ENCODE measurements at regions not wholly inside any gene's neighbourhood (a gene's known extent, or its start where the extent isn't known, plus 50 kb on each side); places are given as distances from the start of the nearest gene placed in this dataset.

DNA sequence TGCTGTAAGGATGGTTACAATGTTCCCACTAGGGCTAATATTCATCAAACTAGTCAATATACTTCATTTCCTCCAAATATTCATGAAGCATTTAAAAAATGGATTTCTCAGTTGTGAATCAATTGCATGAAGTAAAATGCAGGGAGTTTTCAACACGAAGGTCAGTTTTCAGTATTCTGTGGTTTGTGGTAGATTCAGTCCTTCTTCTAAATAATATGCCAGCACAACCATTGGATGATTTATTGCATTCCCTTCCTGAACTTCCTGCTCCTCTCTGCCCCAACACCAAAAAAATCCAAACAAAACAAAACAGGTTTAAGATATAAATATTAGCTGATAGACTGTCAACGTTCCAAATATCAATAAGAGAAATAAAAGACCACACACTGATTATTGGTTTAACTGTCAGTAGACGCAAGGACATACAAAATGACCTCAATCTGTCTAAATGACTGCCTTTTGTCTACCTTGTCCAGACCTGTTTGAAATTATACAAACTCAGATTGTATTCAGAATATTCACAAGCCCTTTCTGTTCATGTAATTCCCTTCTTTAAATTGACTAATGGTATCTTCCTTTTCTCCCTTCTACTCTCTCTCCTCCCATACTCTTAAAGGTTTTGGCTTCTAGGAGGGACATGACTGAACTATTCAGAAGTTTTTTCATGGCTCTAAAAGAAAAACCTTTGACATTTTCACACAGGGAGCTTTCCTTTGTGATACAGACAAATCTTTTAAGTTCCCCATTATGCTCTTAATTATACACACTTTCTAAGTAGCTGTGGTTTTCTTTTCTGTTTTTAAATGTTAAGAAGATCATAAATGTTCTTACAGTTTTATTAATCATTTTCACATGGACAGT, 92.6 kb upstream of the STT3B start:
- no peak for DNase-seq

DNA sequence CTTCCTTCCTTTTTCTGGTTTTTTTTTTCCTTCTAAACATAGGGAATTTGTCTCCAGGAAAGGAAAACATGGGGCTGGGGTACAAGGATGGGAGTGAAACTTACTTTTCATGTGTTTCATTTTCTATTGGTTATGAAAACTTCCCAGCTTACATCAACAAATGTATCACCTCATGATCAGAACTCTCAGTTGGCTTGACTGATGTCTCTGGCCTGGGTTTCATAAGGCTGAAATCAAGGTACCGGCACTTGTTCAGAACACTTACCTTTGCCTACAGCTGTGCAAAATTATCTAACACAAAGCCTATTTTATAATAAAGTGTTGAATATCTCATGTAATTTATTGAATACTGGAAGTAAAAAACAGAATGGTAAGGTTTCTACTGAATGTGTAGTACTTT, 91.8 kb upstream of the STT3B start:
- DNase-seq: no peak

DNA sequence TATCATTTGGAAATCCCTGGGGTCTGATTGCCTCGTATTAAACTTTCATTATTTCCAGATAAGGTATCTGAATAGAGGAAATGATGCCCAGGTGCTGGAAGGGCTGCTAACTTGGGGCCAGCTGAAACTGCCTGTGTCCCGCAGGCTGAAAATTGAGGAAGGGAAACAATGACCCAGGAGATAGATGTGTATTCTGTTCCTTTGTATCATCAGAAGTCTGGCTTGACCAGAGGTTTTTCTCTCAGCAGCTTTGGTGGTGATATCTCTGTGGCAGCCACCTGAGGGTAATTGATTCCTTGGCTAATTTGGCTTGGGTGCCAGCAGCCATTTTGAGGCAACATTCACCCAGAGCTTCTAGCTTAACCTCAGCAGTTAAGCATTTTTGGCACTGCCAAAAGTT, 90.0 kb upstream of the STT3B start:
- DNase-seq: no peak

DNA sequence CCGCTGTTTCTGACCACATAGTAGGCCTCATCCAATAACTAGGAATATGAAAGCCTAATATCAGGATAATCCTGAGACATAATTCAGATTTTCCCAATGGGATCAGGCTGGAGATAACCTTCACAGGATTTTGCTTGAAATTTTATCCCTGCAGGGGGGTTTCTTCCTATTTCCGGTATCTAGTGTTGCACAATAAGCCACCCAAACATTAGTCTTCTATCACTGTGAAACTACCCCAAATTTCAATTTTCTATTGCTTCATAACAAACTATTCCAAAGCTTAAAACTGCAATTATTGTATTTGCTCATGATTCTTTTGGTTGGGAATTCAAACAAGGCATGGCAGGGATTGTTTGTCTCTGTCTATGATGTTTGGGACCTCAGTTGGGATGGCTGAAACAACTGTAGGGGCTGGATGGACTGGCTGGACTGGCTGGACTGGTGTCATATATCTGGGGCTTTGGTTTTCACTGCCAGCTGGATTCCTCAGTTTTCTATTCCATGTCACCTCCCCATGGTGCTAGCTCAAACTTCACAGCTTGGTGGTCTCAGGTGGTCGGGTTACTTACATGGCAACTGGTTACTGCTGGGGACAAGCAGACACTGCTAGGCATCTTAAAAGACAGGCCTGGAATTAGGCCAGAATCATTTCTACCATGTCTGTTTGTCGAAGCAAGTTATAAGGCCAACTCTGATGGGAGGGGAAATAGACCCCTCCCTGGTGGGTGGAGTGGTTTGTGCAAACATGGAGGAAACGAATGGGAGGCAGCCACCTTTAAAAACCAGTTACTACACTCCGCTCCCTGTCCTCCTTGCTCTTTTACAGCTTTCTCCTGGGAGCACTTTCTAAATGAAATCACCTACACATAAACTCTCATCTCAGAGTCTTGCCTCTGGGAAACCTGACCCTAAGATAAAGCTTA, 88.2 kb upstream of the STT3B start:
- DNase-seq: no peak

DNA sequence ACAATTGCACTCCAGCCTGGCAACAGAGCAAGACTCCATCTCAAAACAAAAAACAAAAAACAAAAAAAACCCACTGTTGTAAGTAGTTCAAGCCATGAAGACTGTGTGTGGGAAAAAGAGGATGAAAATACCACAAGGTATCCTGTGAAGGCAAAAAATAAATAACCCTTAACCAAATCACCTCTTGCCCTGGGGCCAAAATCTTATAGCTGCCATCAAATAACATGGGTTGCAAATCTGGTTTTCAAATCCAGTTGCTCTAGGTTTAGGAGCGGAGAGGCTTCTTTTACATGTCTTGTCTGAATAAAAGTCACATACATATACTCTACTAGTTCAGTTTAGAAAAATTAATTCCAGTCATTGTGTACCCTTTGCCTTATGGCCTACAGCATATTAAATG, 87.0 kb upstream of the STT3B start:
- DNase-seq: no peak

DNA sequence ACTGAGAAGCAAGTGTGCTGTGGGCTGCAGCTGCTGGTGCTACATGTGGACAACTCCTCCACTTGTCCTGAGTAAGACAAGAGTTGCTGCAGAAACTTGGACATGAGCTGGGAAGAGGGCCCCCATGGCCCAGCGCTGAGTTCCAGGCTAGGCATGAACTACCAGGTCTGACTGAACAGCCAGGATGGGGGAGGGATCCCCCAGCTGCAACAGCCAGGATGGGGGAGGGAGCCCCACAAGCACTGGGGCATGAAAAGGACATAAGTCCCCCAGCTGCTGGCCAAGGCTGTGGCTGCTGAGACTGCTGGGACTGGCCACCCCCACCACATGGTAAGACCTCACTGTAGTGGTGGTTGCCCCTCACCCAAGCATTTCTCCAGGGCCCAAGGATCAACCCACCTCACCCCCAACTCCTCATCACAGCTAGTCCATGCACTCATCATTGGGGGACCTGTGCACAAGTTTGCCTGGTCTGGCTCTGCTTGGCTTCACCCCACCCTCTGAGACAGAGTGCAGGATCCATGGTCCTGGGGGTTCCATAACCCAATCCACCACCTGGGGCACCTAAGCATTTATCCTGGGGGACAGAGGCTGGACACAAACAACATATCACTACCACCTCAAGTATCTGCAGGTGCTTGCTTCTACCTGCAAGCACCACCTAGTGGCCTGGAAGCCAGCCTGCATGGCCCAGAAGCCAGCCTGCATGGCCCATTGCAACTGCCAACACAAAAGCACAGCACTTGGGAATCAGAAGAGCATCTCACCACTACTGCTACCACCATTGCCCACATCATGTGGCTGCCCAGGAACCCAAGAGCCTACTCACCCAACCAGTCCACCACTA, 84.5 kb upstream of the STT3B start:
- no peak for DNase-seq

DNA sequence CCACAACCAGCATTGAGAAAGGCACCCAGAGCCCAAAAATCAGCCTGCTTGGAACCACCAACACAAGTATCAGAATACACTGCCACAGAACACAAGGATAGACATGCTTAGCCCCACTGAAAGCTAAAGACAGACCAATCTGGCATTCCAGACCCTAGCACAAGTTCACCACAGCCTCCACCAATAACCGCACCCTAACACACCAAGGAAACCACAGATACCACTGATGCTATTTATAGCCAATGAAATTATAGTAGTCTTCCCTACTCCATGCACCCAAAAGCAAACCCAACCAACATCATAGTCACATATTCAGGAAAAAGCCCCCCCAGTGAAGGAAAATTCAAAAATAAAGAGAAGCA, 83.9 kb upstream of the STT3B start:
- DNase-seq: no peak

DNA sequence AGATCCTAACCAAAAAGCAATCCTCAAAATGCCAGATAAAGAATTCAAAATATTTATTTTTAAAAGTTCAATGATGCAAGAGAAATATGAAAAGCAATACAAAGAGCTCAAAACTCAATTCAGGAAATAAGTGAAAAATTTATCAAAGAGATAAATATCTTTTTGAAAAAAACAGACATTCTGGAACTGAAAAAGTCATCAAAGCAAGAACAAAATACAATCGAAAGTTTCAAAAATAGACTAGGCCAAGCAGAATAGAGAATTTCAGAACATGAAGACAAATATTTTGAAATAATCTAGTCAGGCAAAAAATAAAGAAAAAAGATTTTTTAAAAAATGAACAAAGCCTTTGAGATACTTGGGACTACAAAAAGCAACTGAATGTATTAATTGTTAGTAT, 83.4 kb upstream of the STT3B start:
- DNase-seq: no peak

DNA sequence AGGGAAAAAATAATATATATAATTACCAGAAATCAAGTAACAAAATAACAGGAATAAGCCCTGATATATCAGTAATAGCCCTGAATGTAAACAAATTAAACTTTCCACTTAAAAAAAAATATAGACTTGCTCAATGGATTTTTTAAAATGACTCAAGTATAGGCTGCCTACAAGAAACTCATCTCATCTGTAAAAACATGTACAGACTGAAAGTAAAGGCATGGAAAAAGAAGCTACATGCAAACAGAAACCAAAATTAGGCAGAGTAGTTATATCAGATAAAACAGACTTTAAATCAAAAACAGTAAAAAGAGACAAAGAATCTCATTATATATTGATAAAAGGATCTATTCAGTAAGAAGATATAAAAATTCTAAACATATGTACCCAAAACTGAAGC, 82.4 kb upstream of the STT3B start:
- no peak for DNase-seq

DNA sequence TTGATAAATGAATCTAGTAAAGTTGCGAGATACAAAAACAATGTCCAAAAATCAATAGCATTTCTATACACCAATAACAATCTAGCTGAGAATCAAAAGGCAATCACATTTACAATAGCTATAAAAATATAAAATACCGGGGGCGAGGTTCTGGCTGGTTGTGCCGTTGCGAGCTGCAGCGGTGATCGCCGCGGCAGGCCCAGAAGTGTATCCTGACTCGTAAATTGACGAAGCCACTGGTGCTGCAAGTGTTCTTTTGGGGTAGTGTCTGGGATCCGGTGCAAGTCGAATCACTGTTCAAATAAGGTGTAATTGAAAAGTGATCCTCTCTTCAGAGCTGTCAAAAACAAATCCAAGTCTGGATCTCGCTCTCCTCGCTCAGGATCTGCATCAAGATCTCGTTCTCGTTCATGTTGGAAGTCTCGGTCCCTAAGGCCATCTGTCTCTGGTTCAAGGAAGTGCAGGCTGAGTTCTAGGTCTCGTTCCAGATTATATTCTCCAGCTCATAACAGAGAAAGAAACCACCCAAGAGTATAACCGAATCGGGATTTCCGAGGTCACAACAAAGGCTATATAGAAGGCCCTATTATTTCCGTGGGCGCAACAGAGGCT, 80.1 kb upstream of the STT3B start:
- DNase-seq: no peak

DNA sequence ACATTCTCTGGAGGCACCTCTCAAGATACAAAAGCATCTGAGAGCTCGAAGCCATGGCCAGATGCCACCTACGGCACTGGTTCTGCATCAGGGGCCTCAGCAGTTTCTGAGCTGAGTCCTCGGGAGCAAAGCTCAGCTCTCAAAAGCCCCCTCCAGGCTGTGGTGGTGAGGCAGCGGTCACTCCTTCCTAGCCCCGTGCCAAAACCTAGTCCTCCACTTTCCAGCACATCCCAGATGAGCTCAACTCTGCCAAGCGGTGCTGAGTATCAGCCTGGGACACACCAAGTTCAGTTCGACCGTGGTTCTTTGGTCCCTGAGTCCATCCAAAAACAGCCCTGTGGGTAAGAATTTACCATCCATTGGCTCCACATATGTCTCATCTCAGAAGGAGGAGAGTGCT, 79.3 kb upstream of the STT3B start:
- no peak for DNase-seq

DNA sequence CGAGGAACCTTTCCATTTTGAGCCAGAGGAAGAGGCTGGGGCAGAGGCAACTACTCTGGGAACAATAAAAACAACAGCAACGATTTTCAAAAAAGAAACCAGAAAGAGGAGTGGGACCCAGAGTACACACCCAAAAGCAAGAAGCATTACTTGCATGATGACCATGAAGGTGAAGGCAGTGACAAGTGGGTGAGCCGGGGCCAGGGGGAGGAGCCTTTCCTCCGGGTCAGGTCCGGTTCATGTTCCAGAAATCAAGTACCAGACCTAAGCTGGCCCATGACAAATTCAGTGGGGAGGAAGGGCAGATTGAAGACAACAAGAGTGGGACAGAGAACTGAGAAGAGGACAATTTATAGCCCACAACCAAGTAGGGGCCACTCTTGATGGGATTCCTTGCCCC, 77.2 kb upstream of the STT3B start:
- DNase-seq: no peak

DNA sequence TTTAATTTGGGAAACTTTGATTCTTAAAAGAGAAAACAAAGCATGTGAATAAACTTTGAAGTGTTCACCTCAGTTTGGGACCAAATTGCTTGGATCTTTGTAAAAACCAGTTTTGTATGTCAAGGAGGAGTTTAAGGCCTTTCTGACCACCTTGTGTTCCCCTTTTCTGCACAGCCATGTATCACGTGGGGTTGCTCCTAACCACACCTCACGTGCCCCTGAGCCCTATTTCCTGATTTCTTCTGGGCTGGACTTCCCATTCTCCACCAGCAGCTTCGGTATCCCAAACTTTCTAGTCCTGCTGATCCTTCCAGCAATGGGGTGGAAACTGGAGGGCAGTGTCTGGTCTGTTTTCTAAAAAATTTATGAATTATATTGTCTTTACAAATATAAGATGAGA, 76.4 kb upstream of the STT3B start:
- no peak for DNase-seq

DNA sequence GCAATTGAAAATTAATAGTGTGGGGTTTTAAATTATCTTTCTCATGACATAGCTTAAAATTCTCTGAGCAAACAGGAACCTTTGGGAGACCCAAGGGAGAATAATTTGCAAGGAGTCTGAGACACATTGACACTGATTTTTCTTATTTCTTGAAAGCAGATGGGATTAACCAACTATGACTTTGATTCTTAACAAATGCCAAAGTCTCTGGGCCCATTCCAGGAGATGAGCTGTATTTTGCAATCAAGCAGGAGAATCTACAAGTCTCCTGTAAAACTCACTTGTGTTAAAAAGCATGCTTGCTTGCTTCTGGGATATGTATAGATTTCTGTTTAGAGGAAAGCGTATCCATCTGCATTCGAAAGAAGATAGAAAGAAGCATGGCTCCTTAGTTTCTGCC, 71.3 kb upstream of the STT3B start:
- no peak for DNase-seq

DNA sequence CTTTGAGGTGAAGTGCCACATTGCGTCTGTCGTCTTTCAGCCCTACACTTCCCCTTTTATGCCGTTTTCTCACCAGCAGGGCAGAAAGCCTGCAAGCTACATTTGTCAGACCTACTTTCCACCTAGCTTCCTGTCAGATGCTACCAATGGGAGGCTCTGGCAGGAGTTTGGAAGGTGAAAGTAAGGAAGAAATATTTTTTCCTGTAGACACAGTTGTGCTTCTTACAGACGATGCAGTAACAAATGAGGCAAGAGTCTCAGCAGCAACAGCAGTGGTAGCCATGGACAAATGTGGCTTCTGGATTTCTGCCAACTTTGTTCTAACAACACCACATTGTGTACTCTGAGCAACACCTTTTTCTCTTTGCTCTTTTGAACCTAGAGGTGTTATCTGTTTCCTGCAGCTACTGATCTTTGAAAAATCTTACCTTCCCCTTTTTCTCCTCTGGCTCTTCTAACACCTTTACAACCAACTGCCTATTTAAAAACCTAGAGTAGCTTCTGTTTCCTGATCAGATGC, 70.6 kb upstream of the STT3B start:
- no peak for DNase-seq

DNA sequence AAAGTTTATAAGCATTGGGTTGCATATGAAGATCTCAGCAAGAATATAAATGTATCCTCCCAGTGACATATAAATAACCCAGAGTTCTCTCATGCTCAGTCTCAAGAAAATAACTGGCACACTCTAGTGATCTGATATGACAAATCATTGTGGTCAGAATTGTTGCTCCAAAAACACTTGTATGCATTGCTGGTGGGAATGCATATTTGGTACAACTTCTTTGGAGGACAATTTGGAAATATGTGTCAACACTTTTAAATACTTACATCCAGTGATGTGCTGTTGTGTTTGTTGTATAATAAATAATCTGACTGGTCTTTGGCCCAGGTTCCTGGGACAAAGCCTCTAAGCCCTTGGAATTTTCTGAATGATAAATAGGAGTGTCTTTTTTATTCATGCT, 66.7 kb upstream of the STT3B start:
- peak; percentile 8 for DNase-seq

DNA sequence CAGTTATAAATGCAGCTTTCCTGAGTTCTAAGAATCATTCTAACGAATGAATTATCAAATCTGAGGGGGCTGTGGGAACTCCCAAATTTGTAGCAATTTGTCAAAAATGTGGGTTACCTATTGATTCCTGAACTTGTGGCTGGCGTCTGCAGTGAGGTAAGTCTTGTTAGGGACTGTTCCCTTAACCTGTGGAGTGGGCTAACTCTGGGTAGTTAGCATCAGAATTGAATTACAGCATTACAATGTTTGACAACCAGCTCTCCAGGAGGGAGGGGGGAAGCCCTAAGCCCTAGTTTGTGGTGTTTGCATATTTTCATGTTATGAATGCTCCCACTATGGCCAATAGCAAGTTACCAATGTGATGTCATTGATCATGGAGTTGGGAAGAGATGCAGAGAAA, 65.9 kb upstream of the STT3B start:
- no peak for DNase-seq

DNA sequence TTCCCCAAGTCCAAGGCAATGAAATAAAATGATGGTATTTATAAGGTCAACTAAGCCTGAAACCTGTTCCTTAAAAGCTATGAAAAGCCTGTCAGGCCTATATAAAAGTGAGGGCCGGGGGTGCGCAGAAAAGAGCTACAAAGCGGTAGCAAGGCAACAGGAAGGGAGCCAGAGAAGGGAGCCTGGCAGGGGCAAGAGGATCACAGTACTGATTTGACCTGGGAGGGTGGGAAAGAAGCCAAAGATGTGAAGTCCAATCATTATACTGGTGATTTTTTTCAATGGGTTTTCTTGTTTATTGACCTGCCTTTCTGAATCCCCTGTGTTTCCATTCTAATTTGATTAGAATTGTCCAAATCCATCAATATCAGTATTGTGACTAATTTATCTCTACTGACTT, 64.3 kb upstream of the STT3B start:
- no peak for DNase-seq

DNA sequence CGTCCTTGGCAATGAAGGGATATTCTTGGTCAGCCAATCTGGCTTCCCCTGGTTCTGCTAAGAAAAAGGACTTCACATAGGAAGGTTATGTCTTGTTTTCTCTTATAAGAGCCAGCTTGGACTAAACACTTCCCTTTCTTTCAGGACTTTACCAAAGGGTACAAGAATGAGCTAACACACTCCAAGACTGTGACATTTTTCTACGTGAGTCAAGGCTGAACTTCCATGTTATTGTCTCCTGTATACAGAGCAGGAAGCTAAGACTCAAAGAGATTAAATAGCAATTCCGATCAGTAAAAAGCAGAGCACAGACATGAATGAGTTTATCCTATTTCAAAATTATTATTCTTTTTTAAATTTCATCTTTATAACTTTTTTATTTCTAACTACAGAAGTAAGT, 63.3 kb upstream of the STT3B start:
- no peak for DNase-seq

DNA sequence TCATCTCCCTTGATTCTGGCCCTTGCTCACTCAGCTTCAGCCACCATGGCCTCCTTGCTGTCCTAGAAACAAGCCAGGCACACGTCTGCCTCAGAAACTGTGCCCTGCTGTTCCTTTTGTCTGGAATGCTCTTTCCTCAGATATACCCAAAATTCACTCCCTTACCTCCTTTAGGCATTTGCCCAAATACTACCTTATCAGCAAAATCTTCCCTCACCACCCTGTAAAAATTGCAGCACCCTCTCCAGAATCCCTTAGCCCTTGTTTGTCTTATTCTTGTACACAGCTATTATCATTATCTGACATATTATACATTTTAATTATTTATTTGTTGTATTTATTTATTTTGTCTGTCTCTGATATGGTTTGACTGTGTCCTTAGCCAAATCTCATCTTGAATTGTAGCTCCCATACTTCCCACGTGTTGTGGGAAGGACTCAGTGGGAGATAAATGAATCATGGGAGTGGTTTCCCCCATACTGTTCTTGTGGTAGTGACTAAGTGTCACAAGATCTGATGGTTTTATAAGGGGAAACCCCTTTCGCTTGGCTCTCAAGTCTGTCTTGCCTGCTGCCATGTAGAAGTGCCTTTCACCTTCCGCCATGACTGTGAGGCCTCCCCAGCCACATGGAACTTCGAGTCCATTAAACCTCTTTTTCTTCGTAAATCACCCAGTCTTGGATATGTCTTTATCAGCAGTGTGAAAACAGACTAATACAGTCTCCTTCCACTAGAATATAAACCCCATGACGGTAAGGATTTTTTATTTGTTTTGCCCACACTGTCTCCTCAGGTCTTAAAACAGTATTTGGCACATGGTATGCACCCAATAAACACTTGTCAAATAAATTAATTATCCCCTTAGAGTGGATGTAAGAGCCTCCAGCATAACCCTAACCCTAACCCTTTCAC, 60.0 kb upstream of the STT3B start:
- peak; percentile 44 for DNase-seq

DNA sequence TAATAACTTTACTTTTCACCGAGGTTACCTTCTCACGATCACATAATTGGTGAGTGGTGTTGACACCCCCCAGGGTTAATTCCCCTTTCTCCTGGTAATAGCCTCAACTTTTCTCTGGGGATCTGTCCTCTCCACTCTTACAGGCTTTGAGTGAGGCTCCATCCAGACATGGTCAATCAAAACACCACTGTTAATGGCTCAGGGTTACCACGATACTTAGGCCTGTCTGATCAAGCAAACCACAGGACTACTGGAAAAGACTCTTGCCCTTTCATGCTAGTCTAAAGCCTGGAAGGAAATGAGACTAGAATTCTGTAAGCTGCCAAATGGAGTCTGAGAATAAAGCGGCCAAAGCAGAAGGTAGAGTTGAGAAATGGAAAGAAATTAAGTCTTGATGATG, 56.5 kb upstream of the STT3B start:
- no peak for DNase-seq

DNA sequence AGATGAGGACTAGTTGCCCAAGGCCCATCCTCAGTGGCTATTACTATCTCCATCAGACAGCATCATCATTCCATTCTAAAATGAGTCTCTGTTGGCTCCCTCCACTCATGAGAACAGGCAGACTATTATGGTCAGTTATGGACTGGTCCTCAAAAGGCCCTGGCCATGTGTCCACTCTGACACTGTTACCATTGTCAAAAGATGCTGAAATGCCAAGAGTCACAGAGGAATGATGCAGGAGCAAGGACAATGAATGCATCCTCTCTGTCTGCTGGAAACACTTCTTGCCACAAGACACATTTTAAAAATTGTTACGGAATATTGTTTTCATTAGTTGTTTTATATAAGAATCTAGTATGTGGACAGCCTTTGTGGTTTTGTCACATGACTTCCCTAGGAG, 53.3 kb upstream of the STT3B start:
- no peak for DNase-seq

Data from fibroblast of skin of right quadriceps (primary cell).